ENCODE measurements at regions not wholly inside any gene's neighbourhood (a gene's known extent, or its start where the extent isn't known, plus 50 kb on each side); places are given as distances from the start of the nearest gene placed in this dataset.

GRCh38 chr11:123245567-123245966 lies 50.5 kb upstream of the CLMP start:
- TF ChIP-seq RARB (CRISPR knock-in tag; IDR thresholded peaks at IDR 0.05) (no peak), GLIS3 (CRISPR knock-in tag; IDR thresholded peaks at IDR 0.05) (no peak)
